ENCODE measurements at regions not wholly inside any gene's neighbourhood (a gene's known extent, or its start where the extent isn't known, plus 50 kb on each side); places are given as distances from the start of the nearest gene placed in this dataset.

- no peak for DNase-seq
These were observed 87.8 kb upstream of the CARD18 start for GRCh38 chr11:105227363-105227762.

GRCh38 chr11:105226766-105227165 lies 87.2 kb upstream of the CARD18 start:
- DNase-seq: no peak

- DNase-seq: no peak
These were observed 86.5 kb upstream of the CARD18 start for GRCh38 chr11:105226091-105226490.

- DNase-seq: no peak
These were observed 85.1 kb upstream of the CARD18 start for GRCh38 chr11:105224482-105225253.

GRCh38 chr11:105220121-105220520 lies 80.6 kb upstream of the CARD18 start:
- DNase-seq: no peak

- no peak for DNase-seq
These were observed 80.1 kb upstream of the CARD18 start for GRCh38 chr11:105219670-105220069.

- DNase-seq: no peak
These were observed 79.7 kb upstream of the CARD18 start for GRCh38 chr11:105219269-105219668.

- no peak for DNase-seq
These were observed 76.0 kb upstream of the CARD18 start for GRCh38 chr11:105215528-105215927.

- no peak for DNase-seq
These were observed 72.4 kb upstream of the CARD18 start for GRCh38 chr11:105211806-105212554.

GRCh38 chr11:105208019-105208418 lies 68.5 kb upstream of the CARD18 start:
- no peak for DNase-seq

GRCh38 chr11:105206633-105207032 lies 67.1 kb upstream of the CARD18 start:
- no peak for DNase-seq

GRCh38 chr11:105204636-105205035 lies 65.1 kb upstream of the CARD18 start:
- DNase-seq: no peak

- no peak for DNase-seq
These were observed 64.1 kb upstream of the CARD18 start for GRCh38 chr11:105203569-105204240.

GRCh38 chr11:105202844-105203548 lies 63.4 kb upstream of the CARD18 start:
- no peak for DNase-seq

- no peak for DNase-seq
These were observed 62.9 kb upstream of the CARD18 start for GRCh38 chr11:105202422-105202821.

- DNase-seq: no peak
These were observed 61.6 kb upstream of the CARD18 start for GRCh38 chr11:105201166-105201565.

- no peak for DNase-seq
These were observed 57.7 kb upstream of the CARD18 start for GRCh38 chr11:105197071-105197815.

GRCh38 chr11:105193260-105193659 lies 53.7 kb upstream of the CARD18 start:
- no peak for DNase-seq

GRCh38 chr11:105192115-105192514 lies 52.5 kb upstream of the CARD18 start:
- DNase-seq: no peak

GRCh38 chr11:105189581-105189980 lies 50.0 kb upstream of the CARD18 start:
- DNase-seq: no peak
